IgD-negative memory B cell (primary cell): ENCODE measurements at regions not wholly inside any gene's neighbourhood (a gene's known extent, or its start where the extent isn't known, plus 50 kb on each side); places are given as distances from the start of the nearest gene placed in this dataset.
A peak's percentile ranks its signal among the peaks of the same experiment; 100 is the strongest.

Experiments used
- H3K27ac Mint-ChIP-seq, 3 donors: one replicate each; pipeline ENCODE4 v1.8.0; 2020 to 2022; ENCODE audit warnings: mild to moderate bottlenecking in 3 of 3, mixed read lengths in 3 of 3, moderate library complexity in 1 of 3
- H3K27me3 Mint-ChIP-seq: one replicate; pipeline ENCODE4 v1.8.0; 2021; ENCODE audit warnings: mixed read lengths
- H3K36me3 Mint-ChIP-seq: one replicate; pipeline ENCODE4 v1.8.0; 2020; ENCODE audit warnings: mild to moderate bottlenecking, mixed read lengths
- H3K4me1 Mint-ChIP-seq, 3 donors: one replicate each; pipeline ENCODE4 v1.8.0; 2020 to 2022; ENCODE audit warnings: mixed read lengths in 3 of 3, mild to moderate bottlenecking in 1 of 3
- H3K4me3 Mint-ChIP-seq, 4 donors: one replicate each; pipeline ENCODE4 v1.8.0; 2020 to 2022; ENCODE audit warnings: mild to moderate bottlenecking in 4 of 4, mixed read lengths in 4 of 4, moderate library complexity in 3 of 4
- H3K9me3 Mint-ChIP-seq, 3 donors: one replicate each; pipeline ENCODE4 v1.8.0; 2020 to 2021; ENCODE audit warnings: mixed read lengths in 3 of 3, mild to moderate bottlenecking in 1 of 3

GRCh38 chr4:175033162-175033561, 115.0 kb downstream of the ADAM29 start:
- peaks cover 5% of the 10 kb centered on the region for H3K36me3 Mint-ChIP-seq
- H3K27me3 Mint-ChIP-seq = no peaks in the 10 kb centered on the region
- H3K9me3 Mint-ChIP-seq = peaks cover 2 to 19% (median 3%) of the 10 kb centered on the region in 3 donors
- H3K4me1 Mint-ChIP-seq = peaks cover 3 to 5% (median 4%) of the 10 kb centered on the region in 3 donors
- no peak overlapping the region for H3K27ac Mint-ChIP-seq
- no peak overlapping the region for H3K4me3 Mint-ChIP-seq

- no peak overlapping the region for H3K27ac Mint-ChIP-seq
Measured at GRCh38 chr4:175034007-175034406, 115.8 kb downstream of the ADAM29 start.

GRCh38 chr4:175034986-175035705, 117.0 kb downstream of the ADAM29 start:
- H3K4me1 Mint-ChIP-seq = peaks cover 3 to 5% (median 4%) of the 10 kb centered on the region in 3 donors
- H3K9me3 Mint-ChIP-seq = peaks cover 3 to 16% (median 3%) of the 10 kb centered on the region in 3 donors
- H3K27me3 Mint-ChIP-seq = no peaks in the 10 kb centered on the region
- H3K36me3 Mint-ChIP-seq = peaks cover 5% of the 10 kb centered on the region
- peak overlapping the region in 1 of 4 donors; percentile 46 for H3K4me3 Mint-ChIP-seq
- H3K27ac Mint-ChIP-seq = peak overlapping the region in 1 of 3 donors; percentile 15

More at GRCh38 chr4:175034007-175034406, 115.8 kb downstream of the ADAM29 start:
- Mint-ChIP-seq H3K36me3 (peaks cover 5% of the 10 kb centered on the region), H3K9me3 (peaks cover 3 to 16% (median 3%) of the 10 kb centered on the region in 3 donors), H3K4me3 (no peak overlapping the region), H3K4me1 (peaks cover 3 to 5% (median 4%) of the 10 kb centered on the region in 3 donors), H3K27me3 (no peaks in the 10 kb centered on the region)

- peaks cover 3 to 16% (median 3%) of the 10 kb centered on the region in 3 donors for H3K9me3 Mint-ChIP-seq
Measured at GRCh38 chr4:175035905-175036304, 117.7 kb downstream of the ADAM29 start.

GRCh38 chr4:175048111-175048784, 130.1 kb downstream of the ADAM29 start:
- H3K4me3 Mint-ChIP-seq = no peak overlapping the region
- H3K4me1 Mint-ChIP-seq = no peaks in the 10 kb centered on the region
- no peaks in the 10 kb centered on the region for H3K36me3 Mint-ChIP-seq
- peaks cover 3 to 12% (median 9%) of the 10 kb centered on the region in 3 donors for H3K9me3 Mint-ChIP-seq
- H3K27me3 Mint-ChIP-seq = no peaks in the 10 kb centered on the region
- peak overlapping the region in 1 of 3 donors; percentile 24 for H3K27ac Mint-ChIP-seq

More at GRCh38 chr4:175035905-175036304, 117.7 kb downstream of the ADAM29 start:
- Mint-ChIP-seq H3K4me1 (peaks cover 3 to 5% (median 4%) of the 10 kb centered on the region in 3 donors), H3K27ac (no peak overlapping the region), H3K4me3 (peak overlapping the region in 1 of 4 donors; percentile 30), H3K36me3 (peaks cover 5% of the 10 kb centered on the region), H3K27me3 (no peaks in the 10 kb centered on the region)

GRCh38 chr4:175048906-175049305, 130.7 kb downstream of the ADAM29 start:
- peaks cover 1 to 10% (median 8%) of the 10 kb centered on the region in 3 donors for H3K9me3 Mint-ChIP-seq
- peak overlapping the region in 1 of 4 donors; percentile 13 for H3K4me3 Mint-ChIP-seq
- no peaks in the 10 kb centered on the region for H3K27me3 Mint-ChIP-seq
- no peaks in the 10 kb centered on the region for H3K36me3 Mint-ChIP-seq
- no peak overlapping the region for H3K27ac Mint-ChIP-seq
- H3K4me1 Mint-ChIP-seq = no peaks in the 10 kb centered on the region

- Mint-ChIP-seq H3K27me3 (no peaks in the 10 kb centered on the region), H3K4me1 (no peaks in the 10 kb centered on the region), H3K36me3 (no peaks in the 10 kb centered on the region), H3K9me3 (peaks cover 1 to 9% (median 2%) of the 10 kb centered on the region in 3 donors), H3K27ac (no peak overlapping the region), H3K4me3 (no peak overlapping the region)
Measured at GRCh38 chr4:175051974-175052373, 133.8 kb downstream of the ADAM29 start.

- H3K4me3 Mint-ChIP-seq = peak overlapping the region in 1 of 4 donors; percentile 25
Measured at GRCh38 chr4:175054980-175055379, 136.8 kb downstream of the ADAM29 start.

GRCh38 chr4:175062183-175062592, 144.0 kb downstream of the ADAM29 start:
- no peak overlapping the region for H3K4me3 Mint-ChIP-seq
- H3K27me3 Mint-ChIP-seq = no peaks in the 10 kb centered on the region
- H3K4me1 Mint-ChIP-seq = peaks cover 4 to 10% (median 6%) of the 10 kb centered on the region in 3 donors
- H3K27ac Mint-ChIP-seq = no peak overlapping the region
- H3K9me3 Mint-ChIP-seq = peaks cover 6 to 17% (median 16%) of the 10 kb centered on the region in 3 donors
- peaks cover 2% of the 10 kb centered on the region for H3K36me3 Mint-ChIP-seq

More at GRCh38 chr4:175054980-175055379, 136.8 kb downstream of the ADAM29 start:
- no peak overlapping the region for H3K27ac Mint-ChIP-seq
- peaks cover 2% of the 10 kb centered on the region for H3K36me3 Mint-ChIP-seq
- H3K4me1 Mint-ChIP-seq = peaks cover 0 to 4% (median 0%) of the 10 kb centered on the region in 3 donors
- H3K9me3 Mint-ChIP-seq = peaks cover 3 to 19% (median 16%) of the 10 kb centered on the region in 3 donors
- no peaks in the 10 kb centered on the region for H3K27me3 Mint-ChIP-seq

GRCh38 chr4:175065228-175065627, 147.1 kb downstream of the ADAM29 start:
- peaks cover 3 to 7% (median 4%) of the 10 kb centered on the region in 3 donors for H3K9me3 Mint-ChIP-seq
- H3K36me3 Mint-ChIP-seq = no peaks in the 10 kb centered on the region
- H3K4me3 Mint-ChIP-seq = no peak overlapping the region
- no peaks in the 10 kb centered on the region for H3K27me3 Mint-ChIP-seq
- H3K27ac Mint-ChIP-seq = no peak overlapping the region
- peaks cover 4 to 6% (median 6%) of the 10 kb centered on the region in 3 donors for H3K4me1 Mint-ChIP-seq

- Mint-ChIP-seq H3K27me3 (no peaks in the 10 kb centered on the region), H3K9me3 (peaks cover 3 to 7% (median 4%) of the 10 kb centered on the region in 3 donors), H3K4me1 (peaks cover 4 to 6% (median 6%) of the 10 kb centered on the region in 3 donors), H3K4me3 (peak overlapping the region in 2 of 4 donors; percentile 2 to 39), H3K36me3 (no peaks in the 10 kb centered on the region), H3K27ac (no peak overlapping the region)
Measured at GRCh38 chr4:175066923-175067627, 148.9 kb downstream of the ADAM29 start.

GRCh38 chr4:175068266-175068665, 150.1 kb downstream of the ADAM29 start:
- Mint-ChIP-seq H3K27me3 (no peaks in the 10 kb centered on the region), H3K9me3 (peaks cover 3 to 4% (median 3%) of the 10 kb centered on the region in 3 donors), H3K4me1 (peaks cover 4 to 6% (median 6%) of the 10 kb centered on the region in 3 donors), H3K4me3 (no peak overlapping the region), H3K27ac (no peak overlapping the region), H3K36me3 (no peaks in the 10 kb centered on the region)

GRCh38 chr4:175070444-175070843, 152.3 kb downstream of the ADAM29 start:
- peaks cover 0 to 4% (median 0%) of the 10 kb centered on the region in 3 donors for H3K9me3 Mint-ChIP-seq
- H3K27ac Mint-ChIP-seq = no peak overlapping the region
- no peak overlapping the region for H3K4me3 Mint-ChIP-seq
- H3K4me1 Mint-ChIP-seq = peaks cover 4 to 6% (median 6%) of the 10 kb centered on the region in 3 donors
- no peaks in the 10 kb centered on the region for H3K27me3 Mint-ChIP-seq
- H3K36me3 Mint-ChIP-seq = no peaks in the 10 kb centered on the region

- Mint-ChIP-seq H3K4me1 (peaks cover 4 to 6% (median 6%) of the 10 kb centered on the region in 3 donors), H3K36me3 (no peaks in the 10 kb centered on the region), H3K27ac (no peak overlapping the region), H3K27me3 (no peaks in the 10 kb centered on the region), H3K4me3 (no peak overlapping the region), H3K9me3 (peaks cover 0 to 4% (median 0%) of the 10 kb centered on the region in 3 donors)
Measured at GRCh38 chr4:175071123-175071522, 153.0 kb downstream of the ADAM29 start.
